Endothelial cell of umbilical vein (primary cell): ENCODE measurements at regions not wholly inside any gene's neighbourhood (a gene's known extent, or its start where the extent isn't known, plus 50 kb on each side); places are given as distances from the start of the nearest gene placed in this dataset.

Experiments
- BruUV-seq: library from RNA; stranded (reverse); fragments of 400-500 nt; replicated peaks from 2 replicates; lab custom pipeline; 2021; lab: Mats Ljungman, UMichigan
- CTCF ChIA-PET: fragments of 300-600, 350-600 bp; sonication (Branson Sonifier 250); formaldehyde crosslinking; loops from one replicate; lab custom pipeline; 2021; ENCODE audit warnings: antibody characterized with exemption, inconsistent platforms; lab: Charles Lee
- POLR2A ChIA-PET: fragments of 300-600, 350-600 bp; sonication (Branson Sonifier 250); formaldehyde crosslinking; loops from one replicate; lab custom pipeline; 2021; ENCODE audit warnings: antibody characterized with exemption, inconsistent platforms; lab: Charles Lee
- DNase-seq: peaks from one replicate; pipeline ENCODE4 v3.0.0-alpha.2; 2011; ENCODE audit warnings: low read depth, low spot score
- FAIRE-seq: peaks from 2 replicates; lab custom pipeline; 2011; peaks lifted over from hg19 to GRCh38; lab: Jason Lieb, UNC
- H2AFZ ChIP-seq: 2 replicates; pipeline ENCODE4 v1.6.0; 2012; ENCODE audit warnings: low read depth, low read length, control low read depth, inconsistent platforms
- H3K27ac ChIP-seq: 2 replicates; pipeline ENCODE4 v1.5.1; 2011; ENCODE audit warnings: low read depth, mild to moderate bottlenecking, control low read depth, low read length, moderate library complexity; ENCODE audit not compliant: insufficient read depth
- H3K27me3 ChIP-seq, 2 experiments: 2 replicates each; pipeline versions ENCODE4 v1.6.0 to v1.6.1; 2011; ENCODE audit warnings: low read length in 2 of 2, mixed read lengths in 1 of 2; ENCODE audit not compliant: control insufficient read depth in 2 of 2, insufficient read depth in 2 of 2
- H3K36me3 ChIP-seq, 2 experiments: 2 replicates in 1 of 2; 3 replicates in 1 of 2; pipeline ENCODE4 v1.5.1; 2011; ENCODE audit warnings: low read length in 2 of 2, mild to moderate bottlenecking in 1 of 2, moderate library complexity in 1 of 2; ENCODE audit not compliant: control insufficient read depth in 2 of 2, insufficient read depth in 2 of 2; ENCODE audit errors: extremely low read depth in 1 of 2
- H3K4me1 ChIP-seq: 3 replicates; pipeline ENCODE4 v1.5.1; 2011; ENCODE audit warnings: mild to moderate bottlenecking, low read length; ENCODE audit not compliant: control insufficient read depth, insufficient read depth; ENCODE audit errors: extremely low read depth
- H3K4me2 ChIP-seq: 2 replicates; pipeline ENCODE4 v1.6.1; 2011; ENCODE audit warnings: low read length, control low read depth, mixed read lengths; ENCODE audit not compliant: insufficient read depth
- H3K4me3 ChIP-seq, 3 experiments: fragments of 200-600 bp in 1 of 3; sonication (generic), shearing (Covaris generic) in 1 of 3; replicated peaks in 1 of 3; 2 replicates each; pipeline ENCODE4 v1.5.1; 2011 to 2016; ENCODE audit warnings: control low read depth in 3 of 3, low read length in 3 of 3, mild to moderate bottlenecking in 2 of 3, inconsistent platforms in 1 of 3, low read depth in 1 of 3, moderate library complexity in 1 of 3; ENCODE audit not compliant: insufficient read depth in 1 of 3
- H3K79me2 ChIP-seq: 2 replicates; pipeline ENCODE4 v1.6.0; 2012; ENCODE audit warnings: low read length, inconsistent platforms; ENCODE audit not compliant: control insufficient read depth, insufficient read depth
- H3K9ac ChIP-seq: replicated peaks from 2 replicates; pipeline ENCODE3; 2011; ENCODE audit warnings: low read length, control low read depth; ENCODE audit not compliant: insufficient read depth; ENCODE audit errors: extremely low read depth
- H3K9me1 ChIP-seq: replicated peaks from 3 replicates; pipeline ENCODE4 v1.6.0; 2011; ENCODE audit warnings: mild to moderate bottlenecking, low read length; ENCODE audit not compliant: control insufficient read depth, insufficient read depth; ENCODE audit errors: extremely low read depth
- H3K9me3 ChIP-seq: replicated peaks from 2 replicates; pipeline ENCODE4 v1.5.1; 2012; ENCODE audit warnings: low read length, inconsistent platforms; ENCODE audit not compliant: control insufficient read depth, insufficient read depth
- H4K20me1 ChIP-seq: replicated peaks from 2 replicates; pipeline ENCODE3; 2011; ENCODE audit warnings: mild to moderate bottlenecking, low read length; ENCODE audit not compliant: control insufficient read depth, insufficient read depth; ENCODE audit errors: extremely low read depth
- EZH2 ChIP-seq: IDR thresholded peaks from 2 replicates; pipeline ENCODE4 v1.6.1; 2012; ENCODE audit warnings: borderline replicate concordance, low read depth, mild to moderate bottlenecking, moderate library complexity, low read length, inconsistent platforms; ENCODE audit not compliant: severe bottlenecking
- FOS ChIP-seq: IDR thresholded peaks from 2 replicates; pipeline ENCODE4 v1.6.1; 2011; ENCODE audit warnings: mild to moderate bottlenecking, low read length, moderate library complexity, borderline replicate concordance; ENCODE audit not compliant: insufficient read depth
- GATA2 ChIP-seq: IDR thresholded peaks from 2 replicates; pipeline ENCODE4 v1.7.0; 2011; ENCODE audit warnings: low read depth, mild to moderate bottlenecking, moderate library complexity, mixed read lengths, low read length; ENCODE audit not compliant: insufficient read length, insufficient read depth
- JUN ChIP-seq: IDR thresholded peaks from 2 replicates; pipeline ENCODE4 v1.6.1; 2011; ENCODE audit warnings: borderline replicate concordance, low read depth; ENCODE audit not compliant: insufficient read length, insufficient read depth
- MYC ChIP-seq: IDR thresholded peaks from one replicate; pipeline ENCODE4 v1.6.1; 2011; ENCODE audit warnings: mild to moderate bottlenecking, low read depth, low read length
- POLR2A ChIP-seq: IDR thresholded peaks from 2 replicates; pipeline ENCODE4 v1.6.1; 2012; ENCODE audit warnings: low read depth, mild to moderate bottlenecking, control low read depth, low read length
- dilution Hi-C: fragments of 300-500 bp; cut with MboI; formaldehyde crosslinking; loops from one replicate; pipeline ENCODE4 v1.15.0; 2019; ENCODE audit warnings: low sequenced_read_pairs; ENCODE audit not compliant: extremely low pct_ligation_motif_present
- intact Hi-C: fragments of 100-400 bp; cut with micrococcal nuclease; formaldehyde crosslinking; loops from one replicate; pipeline ENCODE4 v1.10.0; 2022
- TF ChIP-seq, protein P1 (sequence below), 2 donors: IDR thresholded peaks; 1 replicate in 1 of 2; 2 replicates in 1 of 2; pipeline ENCODE4 v1.5.1; 2011; ENCODE audit warnings: low read length in 2 of 2, mild to moderate bottlenecking in 2 of 2, moderate library complexity in 2 of 2, control low read depth in 1 of 2, inconsistent platforms in 1 of 2, low read depth in 1 of 2; ENCODE audit not compliant: insufficient read depth in 1 of 2; ENCODE audit errors: extremely low read depth in 1 of 2

DNA sequence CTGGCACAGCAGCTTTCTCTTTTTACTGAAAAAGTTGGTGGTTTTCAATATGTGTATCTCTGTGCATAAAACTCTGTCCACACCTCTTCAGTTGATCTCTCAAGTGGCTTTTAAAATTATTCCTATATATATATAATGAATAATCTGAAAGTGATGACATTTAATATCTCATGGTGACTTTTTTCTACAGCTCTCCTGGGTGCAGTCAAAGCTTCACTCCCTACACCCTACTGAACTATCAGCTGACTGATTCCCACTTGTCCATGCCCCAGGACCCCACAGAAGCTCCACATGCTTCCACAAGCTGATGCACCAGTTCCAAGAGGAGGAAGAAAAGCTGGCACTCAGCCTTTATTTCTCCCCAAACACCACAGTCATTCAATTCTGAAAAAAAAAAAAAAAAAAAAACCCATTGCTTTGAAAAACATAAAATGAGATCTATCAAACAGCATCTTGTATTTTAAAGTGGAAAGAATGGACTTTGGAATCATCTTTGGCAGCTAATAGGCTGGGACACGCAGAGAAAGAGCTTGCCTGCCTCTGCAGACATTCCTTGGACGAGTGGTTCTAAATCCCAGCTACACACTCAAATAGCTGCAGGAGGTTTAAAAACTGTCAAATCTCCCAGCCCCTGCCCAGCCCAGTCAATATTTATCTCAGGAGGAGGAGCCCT, 75.3 kb upstream of the GDF10 start:
- H3K27me3 ChIP-seq, result no peaks in the 10 kb centered on the region
- DNase-seq (no peak), FAIRE-seq (no peak)
- H3K36me3 ChIP-seq, result no peaks in the 10 kb centered on the region
- H3K9me3 ChIP-seq, result no peaks in the 10 kb centered on the region
- H3K4me3 ChIP-seq, result no peak overlapping the region
- POLR2A ChIA-PET, result no interaction called here
- no peak overlapping the region for H3K4me2 ChIP-seq
- dilution Hi-C loops (no loop called here), intact Hi-C loops (no loop called here)
- no peaks in the 10 kb centered on the region for H3K79me2 ChIP-seq
- no peak overlapping the region for H3K9ac ChIP-seq
- no peak overlapping the region for H2AFZ ChIP-seq
- H3K9me1 ChIP-seq, result no peaks in the 10 kb centered on the region
- no TSS peak for BruUV-seq
- CTCF ChIA-PET, result no interaction called here
- H3K27ac ChIP-seq, result no peak overlapping the region
- H3K4me1 ChIP-seq, result no peaks in the 10 kb centered on the region
- no peaks in the 10 kb centered on the region for H4K20me1 ChIP-seq
- TF ChIP-seq FOS, result no peak
- TF ChIP-seq EZH2, result no peak
- TF ChIP-seq POLR2A, result no peak
- TF ChIP-seq MYC, result no peak
- no peak for TF ChIP-seq GATA2
- TF ChIP-seq, protein P1, sequence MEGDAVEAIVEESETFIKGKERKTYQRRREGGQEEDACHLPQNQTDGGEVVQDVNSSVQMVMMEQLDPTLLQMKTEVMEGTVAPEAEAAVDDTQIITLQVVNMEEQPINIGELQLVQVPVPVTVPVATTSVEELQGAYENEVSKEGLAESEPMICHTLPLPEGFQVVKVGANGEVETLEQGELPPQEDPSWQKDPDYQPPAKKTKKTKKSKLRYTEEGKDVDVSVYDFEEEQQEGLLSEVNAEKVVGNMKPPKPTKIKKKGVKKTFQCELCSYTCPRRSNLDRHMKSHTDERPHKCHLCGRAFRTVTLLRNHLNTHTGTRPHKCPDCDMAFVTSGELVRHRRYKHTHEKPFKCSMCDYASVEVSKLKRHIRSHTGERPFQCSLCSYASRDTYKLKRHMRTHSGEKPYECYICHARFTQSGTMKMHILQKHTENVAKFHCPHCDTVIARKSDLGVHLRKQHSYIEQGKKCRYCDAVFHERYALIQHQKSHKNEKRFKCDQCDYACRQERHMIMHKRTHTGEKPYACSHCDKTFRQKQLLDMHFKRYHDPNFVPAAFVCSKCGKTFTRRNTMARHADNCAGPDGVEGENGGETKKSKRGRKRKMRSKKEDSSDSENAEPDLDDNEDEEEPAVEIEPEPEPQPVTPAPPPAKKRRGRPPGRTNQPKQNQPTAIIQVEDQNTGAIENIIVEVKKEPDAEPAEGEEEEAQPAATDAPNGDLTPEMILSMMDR (IDR thresholded peaks at IDR 0.05; ENCODE audit: extremely low read depth in 1 of 2, insufficient read depth in 1 of 2, low read depth in 1 of 2, low read length in 2 of 2), result no peak
- TF ChIP-seq JUN, result no peak
